HepG2 (cell line): ENCODE measurements at regions not wholly inside any gene's neighbourhood (a gene's known extent, or its start where the extent isn't known, plus 50 kb on each side); places are given as distances from the start of the nearest gene placed in this dataset.

Experiments used
- ATAC-seq: fragments of 200-7000 bp; cut with Tn5 transposase; 3 replicates; pipeline ENCODE4 v1.9.1; 2020; ENCODE audit warnings: mild to moderate bottlenecking, moderate library complexity
- BruUV-seq: library from RNA; stranded (reverse); fragments of 400-500 nt; replicated peaks from 2 replicates; lab custom pipeline; 2021; lab: Mats Ljungman, UMichigan
- CTCF ChIA-PET: fragments of 300-600 bp; formaldehyde crosslinking; extraction: SDS; loops from one replicate; lab custom pipeline; 2021; ENCODE audit warnings: low total read pairs, inconsistent platforms, low intra/inter-chr PET ratio; lab: Yijun Ruan, JAX
- POLR2A ChIA-PET: fragments of 350-600 bp; sonication (Branson Sonifier 250); formaldehyde crosslinking; loops from one replicate; lab custom pipeline; 2020; ENCODE audit warnings: antibody characterized with exemption, inconsistent platforms; lab: Yijun Ruan, JAX
- DNase-seq: peaks from one replicate; pipeline ENCODE4 v3.0.0-alpha.2; 2015; ENCODE audit warnings: low spot score
- FAIRE-seq: peaks from 3 replicates; lab custom pipeline; 2011; peaks lifted over from hg19 to GRCh38; lab: Jason Lieb, UNC
- H2AFZ ChIP-seq: one replicate; pipeline ENCODE4 v1.6.1; 2011; ENCODE audit warnings: low read length, inconsistent platforms
- H3K27ac ChIP-seq: fragments of 300-600 bp; 3 replicates; pipeline ENCODE4 v1.8.0; 2011; ENCODE audit warnings: mixed run types, mild to moderate bottlenecking, mixed read lengths, low read length, inconsistent platforms; ENCODE audit not compliant: insufficient read depth; ENCODE audit errors: extremely low read length
- H3K27me3 ChIP-seq, 2 experiments: fragments of 200-600 bp in 1 of 2; 2 replicates in 1 of 2; 3 replicates in 1 of 2; pipeline versions ENCODE4 v1.6.0 to v1.8.0; 2011; ENCODE audit warnings: low read length in 2 of 2, mild to moderate bottlenecking in 2 of 2, moderate library complexity in 2 of 2, inconsistent platforms in 1 of 2; ENCODE audit not compliant: insufficient read depth in 2 of 2, control insufficient read depth in 1 of 2
- H3K36me3 ChIP-seq, 2 experiments: fragments of 200-600 bp in 1 of 2; replicated peaks in 1 of 2; 2 replicates in 1 of 2; 3 replicates in 1 of 2; pipeline versions ENCODE4 v1.5.1 to v1.8.0; 2011; ENCODE audit warnings: low read length in 2 of 2, inconsistent platforms in 1 of 2; ENCODE audit not compliant: insufficient read depth in 2 of 2, control insufficient read depth in 1 of 2
- H3K4me1 ChIP-seq: 2 replicates; pipeline ENCODE4 v1.5.1; 2012; ENCODE audit warnings: low read length, inconsistent platforms; ENCODE audit not compliant: insufficient read depth
- H3K4me2 ChIP-seq: 2 replicates; pipeline ENCODE4 v1.6.0; 2011; ENCODE audit warnings: low read depth, low read length, inconsistent platforms
- H3K4me3 ChIP-seq, 3 experiments: fragments of 200-600 bp in 1 of 3; sonication (generic), shearing (Covaris generic) in 1 of 3; replicated peaks in 1 of 3; 2 replicates each; pipeline ENCODE4 v1.5.1; 2011 to 2016; ENCODE audit warnings: low read length in 3 of 3, inconsistent platforms in 2 of 3, low read depth in 2 of 3, mild to moderate bottlenecking in 2 of 3, control low read depth in 1 of 3, mixed read lengths in 1 of 3; ENCODE audit not compliant: insufficient read depth in 1 of 3
- H3K79me2 ChIP-seq: one replicate; pipeline ENCODE4 v1.6.1; 2011; ENCODE audit warnings: low read length, inconsistent platforms; ENCODE audit not compliant: insufficient read depth
- H3K9ac ChIP-seq: 2 replicates; pipeline ENCODE4 v1.6.0; 2011; ENCODE audit warnings: mild to moderate bottlenecking, low read depth, low read length, inconsistent platforms; ENCODE audit not compliant: insufficient read depth
- H3K9me3 ChIP-seq: 2 replicates; pipeline ENCODE4 v1.5.1; 2012; ENCODE audit warnings: mild to moderate bottlenecking, low read length
- H4K20me1 ChIP-seq: 2 replicates; pipeline ENCODE4 v1.6.0; 2011; ENCODE audit warnings: inconsistent platforms, mild to moderate bottlenecking, low read length, moderate library complexity; ENCODE audit not compliant: insufficient read depth
- CBFB ChIP-seq: sonication (generic); formaldehyde crosslinking; IDR thresholded peaks from 2 replicates; pipeline ENCODE4 v1.4.0; 2020; ENCODE audit warnings: missing genetic modification reagents
- POLR2AphosphoS2 ChIP-seq: IDR thresholded peaks from 2 replicates; pipeline ENCODE4 v1.6.1; 2011; ENCODE audit warnings: low read depth, low read length, improper control_type of control experiment
- TFDP2 ChIP-seq: sonication (generic); formaldehyde crosslinking; IDR thresholded peaks from 2 replicates; pipeline ENCODE4 v1.4.0; 2020; ENCODE audit warnings: missing genetic modification reagents
- ZC3H4 ChIP-seq: sonication (generic); formaldehyde crosslinking; IDR thresholded peaks from 2 replicates; pipeline ENCODE4 v1.4.0; 2020; ENCODE audit warnings: missing genetic modification reagents, borderline replicate concordance
- ZFAT ChIP-seq: sonication (generic); formaldehyde crosslinking; conservative IDR thresholded peaks from 2 replicates; pipeline ENCODE4 v1.8.1; 2023; ENCODE audit warnings: missing genetic modification reagents, inconsistent platforms
- ZFP1 ChIP-seq: IDR thresholded peaks from 2 replicates; pipeline ENCODE4 v1.6.1; 2016
- ZNF225 ChIP-seq: sonication (generic); formaldehyde crosslinking; IDR thresholded peaks from 2 replicates; pipeline ENCODE4 v1.4.0; 2020; ENCODE audit warnings: mild to moderate bottlenecking, missing genetic modification reagents
- ZNF256 ChIP-seq: sonication (generic); formaldehyde crosslinking; conservative IDR thresholded peaks from 2 replicates; pipeline ENCODE4 v1.4.0; 2020; ENCODE audit warnings: missing genetic modification reagents
- ZNF337 ChIP-seq: sonication (generic); formaldehyde crosslinking; IDR thresholded peaks from 2 replicates; pipeline ENCODE4 v1.5.1; 2020; ENCODE audit warnings: missing genetic modification reagents, low read depth, mild to moderate bottlenecking, borderline replicate concordance
- ZNF407 ChIP-seq: sonication (generic); formaldehyde crosslinking; IDR thresholded peaks from one replicate; pipeline ENCODE4 v1.5.1; 2020; ENCODE audit warnings: mild to moderate bottlenecking, missing genetic modification reagents; ENCODE audit errors: not compliant biosample characterization
- WGBS: methylation state at CpG from one replicate; pipeline ENCODE4 v1.1.6; 2017; ENCODE audit warnings: low lambda C conversion rate; 5-methylcytosine and 5-hydroxymethylcytosine counted together
- in situ Hi-C: cut with HindIII; loops from 2 replicates; pipeline ENCODE4 v1.10.0; 2017; ENCODE audit warnings: low pct_unique_long_range_greater_than_20kb; ENCODE audit not compliant: extremely low pct_ligation_motif_present
- intact Hi-C: fragments of 100-400 bp; cut with micrococcal nuclease; formaldehyde crosslinking; loops from one replicate; pipeline ENCODE4 v1.10.0; 2022; ENCODE audit not compliant: unreplicated experiment
- TF ChIP-seq, protein P1 (sequence below): sonication (generic); formaldehyde crosslinking; IDR thresholded peaks from 2 replicates; pipeline ENCODE4 v1.5.0; 2020; ENCODE audit warnings: mild to moderate bottlenecking, missing genetic modification reagents

GRCh38 chr2:42904576-42904876 lies 112.1 kb upstream of the HAAO start (continued):
- no peak for TF ChIP-seq ZNF337 (CRISPR knock-in tag)

GRCh38 chr2:42903821-42904575 lies 111.6 kb upstream of the HAAO start:
- ChIA-PET POLR2A (no interaction called here), CTCF (no interaction called here)
- Histone ChIP-seq H3K9ac (no peak overlapping the region), H3K79me2 (no peaks in the 10 kb centered on the region), H3K4me2 (peak overlapping the region; percentile 26; the same call in 1 of the 2 replicates), H3K27ac (no peak overlapping the region), H3K4me1 (peaks cover 41% of the 10 kb centered on the region), H4K20me1 (no peaks in the 10 kb centered on the region), H3K36me3 (no peaks in the 10 kb centered on the region), H3K9me3 (no peaks in the 10 kb centered on the region), H3K27me3 (peaks cover 5 to 65% of the 10 kb centered on the region in 2 experiments; a peak in 4 of 5 replicates), H2AFZ (no peak overlapping the region), H3K4me3 (no peak overlapping the region)
- in situ Hi-C loops = no loop called here
- 25% methylated on average over 13 of the region's 16 CpGs for WGBS
- no TSS peak for BruUV-seq
- DNase-seq (no peak), ATAC-seq (peak; percentile 14; the same call in 1 of the 3 replicates), FAIRE-seq (no peak)
- intact Hi-C loops = no loop called here
- TF ChIP-seq ZFP1 (no peak), ZNF407 (no peak), ZNF256 (CRISPR knock-in tag) (no peak), POLR2AphosphoS2 (no peak), ZNF225 (0 out of 2 replicates have a peak, but pooled peaks have one; percentile 11), ZFAT (CRISPR knock-in tag) (peak; percentile 92), ZC3H4 (CRISPR knock-in tag) (no peak), TFDP2 (CRISPR knock-in tag) (no peak), CBFB (no peak)
- TF ChIP-seq, protein P1, sequence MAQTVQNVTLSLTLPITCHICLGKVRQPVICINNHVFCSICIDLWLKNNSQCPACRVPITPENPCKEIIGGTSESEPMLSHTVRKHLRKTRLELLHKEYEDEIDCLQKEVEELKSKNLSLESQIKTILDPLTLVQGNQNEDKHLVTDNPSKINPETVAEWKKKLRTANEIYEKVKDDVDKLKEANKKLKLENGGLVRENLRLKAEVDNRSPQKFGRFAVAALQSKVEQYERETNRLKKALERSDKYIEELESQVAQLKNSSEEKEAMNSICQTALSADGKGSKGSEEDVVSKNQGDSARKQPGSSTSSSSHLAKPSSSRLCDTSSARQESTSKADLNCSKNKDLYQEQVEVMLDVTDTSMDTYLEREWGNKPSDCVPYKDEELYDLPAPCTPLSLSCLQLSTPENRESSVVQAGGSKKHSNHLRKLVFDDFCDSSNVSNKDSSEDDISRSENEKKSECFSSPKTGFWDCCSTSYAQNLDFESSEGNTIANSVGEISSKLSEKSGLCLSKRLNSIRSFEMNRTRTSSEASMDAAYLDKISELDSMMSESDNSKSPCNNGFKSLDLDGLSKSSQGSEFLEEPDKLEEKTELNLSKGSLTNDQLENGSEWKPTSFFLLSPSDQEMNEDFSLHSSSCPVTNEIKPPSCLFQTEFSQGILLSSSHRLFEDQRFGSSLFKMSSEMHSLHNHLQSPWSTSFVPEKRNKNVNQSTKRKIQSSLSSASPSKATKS (CRISPR knock-in tag) = no peak
